H1 (cell line): ENCODE measurements at regions not wholly inside any gene's neighbourhood (a gene's known extent, or its start where the extent isn't known, plus 50 kb on each side); places are given as distances from the start of the nearest gene placed in this dataset.

Experiments
- CTCF ChIA-PET: fragments of 300-600 bp; sonication (Branson Sonifier 250); formaldehyde crosslinking; loops from one replicate; lab custom pipeline; 2021; ENCODE audit not compliant: partially characterized antibody; lab: Charles Lee
- POLR2A ChIA-PET: fragments of 300-600 bp; sonication (Branson Sonifier 250); formaldehyde crosslinking; loops from one replicate; lab custom pipeline; 2021; ENCODE audit warnings: inconsistent platforms; ENCODE audit not compliant: partially characterized antibody; lab: Charles Lee
- DNase-seq, 2 experiments: peaks; one replicate each; pipeline versions ENCODE4 v3.0.0 to v3.0.0-alpha.2; 2010 to 2022; ENCODE audit warnings: low spot score in 2 of 2, low read depth in 1 of 2, mixed read lengths in 1 of 2
- FAIRE-seq: peaks from 2 replicates; lab custom pipeline; 2011; peaks lifted over from hg19 to GRCh38; lab: Jason Lieb, UNC
- H2AFZ ChIP-seq: 2 replicates; pipeline ENCODE4 v1.8.1; 2012; ENCODE audit warnings: low read length, inconsistent platforms
- H2AK5ac ChIP-seq: 2 replicates; pipeline ENCODE4 v1.6.1; 2013; ENCODE audit warnings: low read depth, low read length
- H2BK120ac ChIP-seq: replicated peaks from 2 replicates; pipeline ENCODE3; 2013; ENCODE audit warnings: low read depth, low read length, inconsistent platforms
- H2BK12ac ChIP-seq: 2 replicates; pipeline ENCODE4 v1.6.1; 2013; ENCODE audit warnings: low read depth, low read length
- H2BK15ac ChIP-seq: 2 replicates; pipeline ENCODE4 v1.6.1; 2013; ENCODE audit warnings: low read length
- H2BK20ac ChIP-seq: 2 replicates; pipeline ENCODE4 v1.6.1; 2013; ENCODE audit warnings: low read length
- H2BK5ac ChIP-seq: 2 replicates; pipeline ENCODE4 v1.6.1; 2013; ENCODE audit warnings: low read depth, low read length
- H3K14ac ChIP-seq: 2 replicates; pipeline ENCODE4 v1.6.1; 2013; ENCODE audit warnings: inconsistent platforms; ENCODE audit not compliant: insufficient read length
- H3K18ac ChIP-seq: 2 replicates; pipeline ENCODE4 v1.6.1; 2013; ENCODE audit warnings: low read length; ENCODE audit errors: extremely low read depth
- H3K23ac ChIP-seq: 2 replicates; pipeline ENCODE4 v1.6.1; 2013; ENCODE audit warnings: inconsistent platforms; ENCODE audit not compliant: insufficient read length
- H3K23me2 ChIP-seq: 2 replicates; pipeline ENCODE4 v1.6.1; 2013; ENCODE audit warnings: low read depth, low read length
- H3K27ac ChIP-seq: 2 replicates; pipeline ENCODE4 v1.6.1; 2011; ENCODE audit warnings: low read depth, low read length, inconsistent platforms
- H3K27me3 ChIP-seq, 4 experiments: replicated peaks in 1 of 4; 1 replicate in 1 of 4; 2 replicates in 3 of 4; pipeline versions ENCODE4 v1.6.1 to v1.8.1; 2011 to 2013; ENCODE audit warnings: low read length in 3 of 4, mild to moderate bottlenecking in 3 of 4, inconsistent platforms in 2 of 4, mixed read lengths in 2 of 4, moderate library complexity in 1 of 4; ENCODE audit not compliant: control insufficient read depth in 3 of 4, insufficient read depth in 3 of 4; ENCODE audit errors: extremely low read depth in 1 of 4
- H3K36me3 ChIP-seq, 4 experiments: 2 replicates each; pipeline versions ENCODE4 v1.6.1 to v1.8.1; 2011 to 2013; ENCODE audit warnings: mild to moderate bottlenecking in 4 of 4, low read length in 3 of 4, moderate library complexity in 2 of 4, control low read depth in 1 of 4, inconsistent platforms in 1 of 4; ENCODE audit not compliant: insufficient read depth in 4 of 4, control insufficient read depth in 2 of 4
- H3K4ac ChIP-seq: replicated peaks from 2 replicates; pipeline ENCODE3; 2013; ENCODE audit warnings: low read length, low read depth, mixed read lengths, inconsistent platforms; ENCODE audit not compliant: insufficient read length
- H3K4me1 ChIP-seq, 4 experiments: replicated peaks in 1 of 4; 1 replicate in 1 of 4; 2 replicates in 3 of 4; pipeline versions ENCODE4 v1.6.1 to v1.8.1; 2011 to 2013; ENCODE audit warnings: low read length in 3 of 4, inconsistent platforms in 2 of 4, mixed read lengths in 1 of 4; ENCODE audit not compliant: insufficient read depth in 4 of 4, control insufficient read depth in 3 of 4
- H3K4me2 ChIP-seq, 2 experiments: 2 replicates each; pipeline versions ENCODE4 v1.6.1 to v1.8.1; 2011 to 2013; ENCODE audit warnings: low read depth in 2 of 2, low read length in 2 of 2, control low read depth in 1 of 2, inconsistent platforms in 1 of 2, mild to moderate bottlenecking in 1 of 2; ENCODE audit not compliant: insufficient read depth in 1 of 2
- H3K4me3 ChIP-seq, 4 experiments: fragments of 200-600, 300-600 bp in 1 of 4; sonication (generic), shearing (Covaris generic), sonication (Bioruptor Twin) in 1 of 4; 2 replicates each; pipeline versions ENCODE4 v1.5.1 to v1.8.1; 2011 to 2016; ENCODE audit warnings: low read length in 4 of 4, low read depth in 3 of 4, control low read depth in 2 of 4, inconsistent platforms in 2 of 4, mild to moderate bottlenecking in 2 of 4, mixed read lengths in 1 of 4, moderate library complexity in 1 of 4; ENCODE audit not compliant: insufficient read depth in 2 of 4; ENCODE audit errors: extremely low read depth in 1 of 4
- H3K56ac ChIP-seq: replicated peaks from 2 replicates; pipeline ENCODE3; 2013; ENCODE audit warnings: low read depth, mild to moderate bottlenecking, mixed read lengths, low read length, inconsistent platforms; ENCODE audit not compliant: insufficient read length
- H3K79me1 ChIP-seq: 2 replicates; pipeline ENCODE4 v1.6.1; 2013; ENCODE audit warnings: low read depth, low read length, control low read depth
- H3K79me2 ChIP-seq, 2 experiments: 2 replicates each; pipeline versions ENCODE4 v1.6.1 to v1.8.1; 2012 to 2013; ENCODE audit warnings: low read length in 2 of 2, mild to moderate bottlenecking in 2 of 2, inconsistent platforms in 1 of 2; ENCODE audit not compliant: insufficient read depth in 2 of 2, control insufficient read depth in 1 of 2
- H3K9ac ChIP-seq, 4 experiments: replicated peaks in 1 of 4; 1 replicate in 1 of 4; 2 replicates in 3 of 4; pipeline versions ENCODE4 v1.6.1 to v1.8.1; 2011 to 2013; ENCODE audit warnings: low read depth in 3 of 4, low read length in 3 of 4, control low read depth in 2 of 4, mild to moderate bottlenecking in 2 of 4, moderate library complexity in 2 of 4, inconsistent platforms in 1 of 4; ENCODE audit errors: extremely low read depth in 1 of 4
- H3K9me3 ChIP-seq, 2 experiments: 2 replicates each; pipeline versions ENCODE4 v1.6.1 to v1.8.1; 2012 to 2013; ENCODE audit warnings: mild to moderate bottlenecking in 2 of 2, moderate library complexity in 2 of 2, control low read depth in 1 of 2, inconsistent platforms in 1 of 2, low read depth in 1 of 2, low read length in 1 of 2, mixed read lengths in 1 of 2; ENCODE audit not compliant: insufficient read depth in 2 of 2
- H4K20me1 ChIP-seq, 2 experiments: replicated peaks in 1 of 2; 2 replicates each; pipeline versions ENCODE3 to v1.8.1; 2011 to 2013; ENCODE audit warnings: inconsistent platforms in 2 of 2, low read length in 2 of 2, mild to moderate bottlenecking in 1 of 2; ENCODE audit not compliant: insufficient read depth in 2 of 2, control insufficient read depth in 1 of 2
- H4K5ac ChIP-seq: 2 replicates; pipeline ENCODE4 v1.6.1; 2013; ENCODE audit warnings: low read length, low read depth, mixed read lengths, inconsistent platforms; ENCODE audit not compliant: insufficient read length
- H4K8ac ChIP-seq: 2 replicates; pipeline ENCODE4 v1.8.0; 2013; ENCODE audit warnings: mild to moderate bottlenecking, moderate library complexity, low read length, inconsistent platforms; ENCODE audit not compliant: insufficient read depth; ENCODE audit errors: extremely low read depth
- H4K91ac ChIP-seq: replicated peaks from 2 replicates; pipeline ENCODE3; 2013; ENCODE audit warnings: low read length, mixed read lengths, inconsistent platforms; ENCODE audit not compliant: insufficient read length
- BACH1 ChIP-seq: IDR thresholded peaks from 2 replicates; pipeline ENCODE4 v1.6.1; 2012; ENCODE audit warnings: low read length, improper control_type of control experiment
- CBX5 ChIP-seq: fragments of 300-800, 300-1000 bp; sonication (generic); IDR thresholded peaks from 2 replicates; pipeline ENCODE4 v1.7.1; 2016; ENCODE audit warnings: antibody characterized with exemption, low read length, low read depth
- CBX8 ChIP-seq: fragments of 300-800, 300-1000 bp; sonication (generic); IDR thresholded peaks from 2 replicates; pipeline ENCODE4 v1.7.1; 2016; ENCODE audit warnings: low read depth, low read length, borderline replicate concordance
- CTBP2 ChIP-seq: IDR thresholded peaks from 2 replicates; pipeline ENCODE4 v1.7.0; 2011; ENCODE audit warnings: borderline replicate concordance, mild to moderate bottlenecking, moderate library complexity, mixed read lengths, low read length; ENCODE audit not compliant: insufficient read depth, insufficient read length
- POU5F1 ChIP-seq: IDR thresholded peaks from 2 replicates; pipeline ENCODE4 v1.6.1; 2011; ENCODE audit warnings: low read depth, mild to moderate bottlenecking, low read length, moderate library complexity
- SP2 ChIP-seq: IDR thresholded peaks from 2 replicates; pipeline ENCODE4 v1.6.1; 2012; ENCODE audit warnings: mild to moderate bottlenecking, low read length, inconsistent platforms
- SUZ12 ChIP-seq: fragments of 200-600 bp; sonication (generic); IDR thresholded peaks from 2 replicates; pipeline ENCODE4 v1.6.1; 2012; ENCODE audit warnings: mild to moderate bottlenecking, inconsistent platforms, low read length, moderate library complexity, mixed read lengths
- TEAD4 ChIP-seq: IDR thresholded peaks from 2 replicates; pipeline ENCODE4 v1.6.1; 2012; ENCODE audit warnings: low read depth, low read length, inconsistent platforms, mixed read lengths

- H2BK5ac ChIP-seq = no peak overlapping the region
- no peak overlapping the region for H2AFZ ChIP-seq
- no peak overlapping the region for H3K4me3 ChIP-seq
- H3K18ac ChIP-seq = no peak overlapping the region
- H3K14ac ChIP-seq = no peak overlapping the region
- H3K23ac ChIP-seq = no peak overlapping the region
- H3K36me3 ChIP-seq = no peaks in the 10 kb centered on the region
- H2AK5ac ChIP-seq = no peak overlapping the region
- no peak overlapping the region for H3K56ac ChIP-seq
- H3K27ac ChIP-seq = no peak overlapping the region
- no peak overlapping the region for H3K4me2 ChIP-seq
- TF ChIP-seq CTBP2 (no peak), CBX8 (no peak), TEAD4 (no peak), SUZ12 (no peak), SP2 (no peak), POU5F1 (no peak), BACH1 (no peak), CBX5 (no peak)
- H3K4me1 ChIP-seq = no peaks in the 10 kb centered on the region
- DNase-seq = no peak
- no peak overlapping the region for H2BK12ac ChIP-seq
- no peaks in the 10 kb centered on the region for H3K23me2 ChIP-seq
- no peaks in the 10 kb centered on the region for H3K9me3 ChIP-seq
- no peak overlapping the region for H3K4ac ChIP-seq
- H3K27me3 ChIP-seq = peaks cover 0 to 1% (median 0%) of the 10 kb centered on the region in 4 experiments; a peak in 1 of 7 replicates
- no peak for FAIRE-seq
- no peak overlapping the region for H2BK120ac ChIP-seq
- H4K5ac ChIP-seq = no peak overlapping the region
- H4K20me1 ChIP-seq = no peaks in the 10 kb centered on the region
- H3K79me1 ChIP-seq = no peaks in the 10 kb centered on the region
- H2BK20ac ChIP-seq = no peak overlapping the region
- ChIA-PET POLR2A (no interaction called here), CTCF (no interaction called here)
- H2BK15ac ChIP-seq = no peak overlapping the region
- no peak overlapping the region for H4K91ac ChIP-seq
- H3K9ac ChIP-seq = no peak overlapping the region
- H4K8ac ChIP-seq = no peak overlapping the region
- H3K79me2 ChIP-seq = no peaks in the 10 kb centered on the region
Measured at GRCh38 chr4:130449741-130450140, 1353.8 kb downstream of the C4orf33 start.
